PC-3 (cell line): ENCODE measurements at regions not wholly inside any gene's neighbourhood (a gene's known extent, or its start where the extent isn't known, plus 50 kb on each side); places are given as distances from the start of the nearest gene placed in this dataset.

Experiments
- ATAC-seq: fragments of 200-7000 bp; cut with Tn5 transposase; 2 replicates; pipeline ENCODE4 v1.9.1; 2020; ENCODE audit warnings: mild to moderate bottlenecking, moderate library complexity
- BruUV-seq: library from RNA; stranded (reverse); fragments of 400-500 nt; replicated peaks from 2 replicates; lab custom pipeline; 2021; lab: Mats Ljungman, UMichigan
- CTCF ChIA-PET: fragments of 300-600 bp; sonication (Branson Sonifier 250); formaldehyde crosslinking; loops from one replicate; lab custom pipeline; 2022; ENCODE audit warnings: antibody characterized with exemption; lab: Charles Lee
- POLR2A ChIA-PET: fragments of 300-600 bp; sonication (Branson Sonifier 250); formaldehyde crosslinking; loops from one replicate; lab custom pipeline; 2022; ENCODE audit warnings: antibody characterized with exemption; ENCODE audit not compliant: unreplicated experiment; lab: Charles Lee
- DNase-seq: peaks from one replicate; pipeline ENCODE4 v3.0.0-alpha.2; 2015
- H2AFZ ChIP-seq: fragments of 300-600 bp; sonication (generic); 2 replicates; pipeline ENCODE4 v1.6.0; 2016; ENCODE audit warnings: antibody characterized with exemption, low read length
- H3F3A ChIP-seq: fragments of 300-600 bp; sonication (generic); one replicate; pipeline ENCODE4 v1.6.0; 2017; ENCODE audit warnings: antibody characterized with exemption, low read length, control low read depth, mild to moderate bottlenecking; ENCODE audit not compliant: unreplicated experiment
- H3K27ac ChIP-seq: fragments of 300-600 bp; sonication (generic); 2 replicates; pipeline ENCODE4 v1.5.1; 2016; ENCODE audit warnings: mild to moderate bottlenecking, low read length
- H3K27me3 ChIP-seq: fragments of 300-600 bp; sonication (generic); 2 replicates; pipeline ENCODE4 v1.6.1; 2016; ENCODE audit warnings: low read length, mixed read lengths
- H3K36me3 ChIP-seq: fragments of 300-600 bp; sonication (generic); 2 replicates; pipeline ENCODE4 v1.6.1; 2016; ENCODE audit warnings: low read depth, mixed run types, low read length, mixed read lengths
- H3K4me1 ChIP-seq: fragments of 300-600 bp; sonication (generic); 2 replicates; pipeline ENCODE4 v1.5.1; 2016; ENCODE audit warnings: low read length; ENCODE audit not compliant: insufficient read depth
- H3K4me2 ChIP-seq: fragments of 300-600 bp; sonication (generic); 2 replicates; pipeline ENCODE4 v1.6.0; 2016; ENCODE audit warnings: low read length
- H3K4me3 ChIP-seq: fragments of 300-600 bp; sonication (generic); 2 replicates; pipeline ENCODE4 v1.5.1; 2016; ENCODE audit warnings: mild to moderate bottlenecking, low read length, mixed read lengths
- H3K79me2 ChIP-seq: fragments of 300-600 bp; sonication (generic); 2 replicates; pipeline ENCODE4 v1.6.1; 2017; ENCODE audit warnings: low read length, mixed read lengths
- H3K9ac ChIP-seq: fragments of 300-600 bp; sonication (generic); 2 replicates; pipeline ENCODE4 v1.6.0; 2016; ENCODE audit warnings: mild to moderate bottlenecking, low read length
- H3K9me2 ChIP-seq: fragments of 300-600 bp; sonication (generic); replicated peaks from 2 replicates; pipeline ENCODE4 v1.6.1; 2016; ENCODE audit warnings: mixed run types, low read length, mixed read lengths
- H3K9me3 ChIP-seq: fragments of 300-600 bp; sonication (generic); 2 replicates; pipeline ENCODE4 v1.6.1; 2016; ENCODE audit warnings: low read length, mixed read lengths
- H4K20me1 ChIP-seq: fragments of 300-600 bp; sonication (generic); 2 replicates; pipeline ENCODE4 v1.6.1; 2016; ENCODE audit warnings: low read length, mixed read lengths
- CTCF ChIP-seq: fragments of 300-600 bp; sonication (generic); conservative IDR thresholded peaks from 2 replicates; pipeline ENCODE4 v1.5.1; 2017; ENCODE audit warnings: antibody characterized with exemption, low read depth, mild to moderate bottlenecking, low read length
- EZH2 ChIP-seq: fragments of 300-600 bp; sonication (generic); IDR thresholded peaks from one replicate; pipeline ENCODE4 v1.6.1; 2017; ENCODE audit warnings: antibody characterized with exemption, mild to moderate bottlenecking, low read length; ENCODE audit not compliant: unreplicated experiment
- EZH2phosphoT487 ChIP-seq: fragments of 300-600 bp; sonication (generic); IDR thresholded peaks from 2 replicates; pipeline ENCODE4 v1.6.1; 2018; ENCODE audit warnings: mild to moderate bottlenecking, antibody characterized with exemption, low read length, borderline replicate concordance
- intact Hi-C: fragments of 100-400 bp; cut with micrococcal nuclease; formaldehyde crosslinking; loops from 2 replicates; pipeline ENCODE4 v1.9.0; 2023

- intact Hi-C loops = no loop called here
- ChIA-PET POLR2A (no interaction called here), CTCF (no interaction called here)
- Histone ChIP-seq H3K9me3 (no peaks in the 10 kb centered on the region), H2AFZ (no peak overlapping the region), H3K9ac (no peak overlapping the region), H3F3A (no peaks in the 10 kb centered on the region), H3K4me3 (no peak overlapping the region), H3K36me3 (no peaks in the 10 kb centered on the region), H3K4me1 (no peaks in the 10 kb centered on the region), H3K79me2 (no peaks in the 10 kb centered on the region), H3K9me2 (no peaks in the 10 kb centered on the region), H3K27ac (no peak overlapping the region), H3K27me3 (no peaks in the 10 kb centered on the region), H3K4me2 (no peak overlapping the region), H4K20me1 (no peaks in the 10 kb centered on the region)
- ATAC-seq = no peak
- no TSS peak for BruUV-seq
- TF ChIP-seq EZH2 = no peak
- TF ChIP-seq EZH2phosphoT487 = no peak
- no peak for TF ChIP-seq CTCF
- DNase-seq = no peak
Observed at GRCh38 chr6:23250556-23250955, 681.2 kb downstream of the HDGFL1 start.

GRCh38 chr6:23262864-23263263 is 693.5 kb downstream of the HDGFL1 start:
- Histone ChIP-seq H3K36me3 (no peaks in the 10 kb centered on the region), H3K4me1 (no peaks in the 10 kb centered on the region), H3K27ac (no peak overlapping the region), H3K9me3 (no peaks in the 10 kb centered on the region), H3K9me2 (no peaks in the 10 kb centered on the region), H3K27me3 (no peaks in the 10 kb centered on the region), H4K20me1 (no peaks in the 10 kb centered on the region), H2AFZ (no peak overlapping the region), H3K79me2 (no peaks in the 10 kb centered on the region), H3K9ac (no peak overlapping the region), H3K4me3 (no peak overlapping the region), H3K4me2 (no peak overlapping the region), H3F3A (no peaks in the 10 kb centered on the region)
- no peak for DNase-seq
- intact Hi-C loops = no loop called here
- ChIA-PET CTCF (no interaction called here), POLR2A (no interaction called here)
- ATAC-seq = no peak
- BruUV-seq = no TSS peak
- TF ChIP-seq CTCF = no peak
- no peak for TF ChIP-seq EZH2
- no peak for TF ChIP-seq EZH2phosphoT487

DNA sequence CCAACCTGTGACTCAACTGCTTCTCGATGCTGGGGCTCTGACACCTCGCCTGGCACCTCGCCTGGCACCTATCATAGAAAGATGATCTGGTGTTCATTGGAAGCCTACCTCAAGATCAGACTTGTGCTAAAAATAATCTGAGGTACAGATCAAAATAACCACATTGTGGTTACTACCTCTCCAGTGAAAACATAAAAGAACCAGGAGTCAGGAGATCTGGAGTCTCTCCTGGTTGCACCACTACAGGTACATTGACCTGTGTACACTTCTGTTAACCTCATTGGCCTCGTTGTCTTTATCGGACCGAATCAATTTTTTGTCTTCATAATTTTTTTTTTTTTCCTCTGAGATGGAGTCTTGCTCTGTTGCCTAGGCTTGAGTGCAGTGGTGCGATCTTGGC is 695.9 kb downstream of the HDGFL1 start:
- CTCF ChIA-PET = no interaction called here
- ATAC-seq (no peak), DNase-seq (no peak)
- Histone ChIP-seq H3K9me3 (no peaks in the 10 kb centered on the region), H3K27ac (no peak overlapping the region), H3K27me3 (no peaks in the 10 kb centered on the region), H3K79me2 (no peaks in the 10 kb centered on the region), H4K20me1 (no peaks in the 10 kb centered on the region), H3F3A (no peaks in the 10 kb centered on the region), H3K9me2 (no peaks in the 10 kb centered on the region), H3K9ac (no peak overlapping the region), H3K4me1 (no peaks in the 10 kb centered on the region), H3K4me3 (no peak overlapping the region), H3K36me3 (no peaks in the 10 kb centered on the region), H2AFZ (no peak overlapping the region), H3K4me2 (no peak overlapping the region)
- TF ChIP-seq EZH2phosphoT487 (no peak), CTCF (no peak), EZH2 (no peak)
- POLR2A ChIA-PET = no interaction called here
- intact Hi-C loops = no loop called here
- BruUV-seq = no TSS peak
